WI38 (cell line): ENCODE measurements at regions not wholly inside any gene's neighbourhood (a gene's known extent, or its start where the extent isn't known, plus 50 kb on each side); places are given as distances from the start of the nearest gene placed in this dataset.

Source experiments
- H3K4me3 ChIP-seq: 2 replicates; pipeline ENCODE4 v1.5.1; 2011; ENCODE audit warnings: low read depth, mild to moderate bottlenecking, control low read depth, low read length
- TF ChIP-seq, protein P1 (sequence below): IDR thresholded peaks from 2 replicates; pipeline ENCODE4 v1.5.1; 2012; ENCODE audit warnings: low read depth, mild to moderate bottlenecking, control low read depth, low read length

DNA sequence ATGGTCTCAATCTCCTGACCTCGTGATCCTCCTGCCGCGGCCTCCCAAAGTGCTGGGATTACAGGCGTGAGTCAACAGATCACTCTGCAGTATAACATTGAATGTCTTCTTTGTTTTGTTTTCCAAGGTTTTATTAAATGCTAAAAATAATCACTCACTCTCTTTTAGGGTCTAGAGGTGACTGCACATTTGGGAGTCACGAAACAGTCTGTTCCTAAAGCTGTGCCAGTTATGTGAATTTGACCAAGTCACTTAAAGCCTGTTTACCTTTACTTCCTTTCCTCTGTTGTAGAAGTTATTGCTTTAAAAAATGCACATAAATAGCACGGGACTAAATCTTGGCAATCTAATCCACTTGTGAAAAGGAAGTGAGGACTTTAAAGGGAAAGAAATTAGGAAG lies 304.9 kb upstream of the PTGER4 start:
- TF ChIP-seq, protein P1, sequence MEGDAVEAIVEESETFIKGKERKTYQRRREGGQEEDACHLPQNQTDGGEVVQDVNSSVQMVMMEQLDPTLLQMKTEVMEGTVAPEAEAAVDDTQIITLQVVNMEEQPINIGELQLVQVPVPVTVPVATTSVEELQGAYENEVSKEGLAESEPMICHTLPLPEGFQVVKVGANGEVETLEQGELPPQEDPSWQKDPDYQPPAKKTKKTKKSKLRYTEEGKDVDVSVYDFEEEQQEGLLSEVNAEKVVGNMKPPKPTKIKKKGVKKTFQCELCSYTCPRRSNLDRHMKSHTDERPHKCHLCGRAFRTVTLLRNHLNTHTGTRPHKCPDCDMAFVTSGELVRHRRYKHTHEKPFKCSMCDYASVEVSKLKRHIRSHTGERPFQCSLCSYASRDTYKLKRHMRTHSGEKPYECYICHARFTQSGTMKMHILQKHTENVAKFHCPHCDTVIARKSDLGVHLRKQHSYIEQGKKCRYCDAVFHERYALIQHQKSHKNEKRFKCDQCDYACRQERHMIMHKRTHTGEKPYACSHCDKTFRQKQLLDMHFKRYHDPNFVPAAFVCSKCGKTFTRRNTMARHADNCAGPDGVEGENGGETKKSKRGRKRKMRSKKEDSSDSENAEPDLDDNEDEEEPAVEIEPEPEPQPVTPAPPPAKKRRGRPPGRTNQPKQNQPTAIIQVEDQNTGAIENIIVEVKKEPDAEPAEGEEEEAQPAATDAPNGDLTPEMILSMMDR: no peak

DNA sequence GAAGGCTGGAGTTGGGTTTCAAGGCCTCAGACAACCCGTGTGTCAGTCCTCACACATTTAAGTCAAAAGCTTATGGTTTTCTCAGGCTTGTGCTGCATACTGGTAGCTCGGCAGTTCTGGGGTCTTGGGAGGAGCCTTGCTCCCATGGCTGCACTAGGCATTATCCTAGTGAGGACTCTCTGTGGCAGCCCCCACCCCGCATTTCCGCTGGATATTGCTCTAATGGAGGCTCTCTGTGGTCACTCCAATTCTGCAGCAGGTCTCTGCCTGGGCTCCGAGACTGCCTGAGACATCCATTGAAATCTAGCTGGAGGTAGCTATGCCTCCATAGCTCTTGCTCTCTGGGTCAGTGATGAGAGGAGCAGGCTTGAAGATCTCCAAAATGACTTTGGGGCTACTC lies 311.5 kb upstream of the PTGER4 start:
- TF ChIP-seq, protein P1: no peak
- no peak overlapping the region for H3K4me3 ChIP-seq

More for the DNA sequence above, 304.9 kb upstream of the PTGER4 start:
- H3K4me3 ChIP-seq: no peak overlapping the region

DNA sequence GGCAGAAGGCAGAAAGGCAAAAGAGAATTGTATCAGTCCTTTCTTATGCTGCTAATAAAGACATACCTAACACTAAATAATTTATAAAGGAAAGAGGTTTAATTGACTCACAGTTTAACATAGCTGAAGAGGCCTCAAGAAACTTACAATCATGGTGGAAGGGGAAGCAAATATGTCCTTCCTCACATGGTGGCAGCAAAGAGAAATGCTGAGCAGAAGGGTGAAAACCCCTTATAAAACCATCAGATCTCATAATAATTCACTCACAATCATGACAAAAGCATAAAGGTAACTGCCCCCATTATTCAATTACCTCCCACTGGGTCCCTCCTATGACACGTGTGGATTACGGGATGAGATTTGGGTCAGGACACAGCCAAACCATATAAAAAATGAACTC lies 312.5 kb upstream of the PTGER4 start:
- TF ChIP-seq, protein P1: no peak
- no peak overlapping the region for H3K4me3 ChIP-seq

DNA sequence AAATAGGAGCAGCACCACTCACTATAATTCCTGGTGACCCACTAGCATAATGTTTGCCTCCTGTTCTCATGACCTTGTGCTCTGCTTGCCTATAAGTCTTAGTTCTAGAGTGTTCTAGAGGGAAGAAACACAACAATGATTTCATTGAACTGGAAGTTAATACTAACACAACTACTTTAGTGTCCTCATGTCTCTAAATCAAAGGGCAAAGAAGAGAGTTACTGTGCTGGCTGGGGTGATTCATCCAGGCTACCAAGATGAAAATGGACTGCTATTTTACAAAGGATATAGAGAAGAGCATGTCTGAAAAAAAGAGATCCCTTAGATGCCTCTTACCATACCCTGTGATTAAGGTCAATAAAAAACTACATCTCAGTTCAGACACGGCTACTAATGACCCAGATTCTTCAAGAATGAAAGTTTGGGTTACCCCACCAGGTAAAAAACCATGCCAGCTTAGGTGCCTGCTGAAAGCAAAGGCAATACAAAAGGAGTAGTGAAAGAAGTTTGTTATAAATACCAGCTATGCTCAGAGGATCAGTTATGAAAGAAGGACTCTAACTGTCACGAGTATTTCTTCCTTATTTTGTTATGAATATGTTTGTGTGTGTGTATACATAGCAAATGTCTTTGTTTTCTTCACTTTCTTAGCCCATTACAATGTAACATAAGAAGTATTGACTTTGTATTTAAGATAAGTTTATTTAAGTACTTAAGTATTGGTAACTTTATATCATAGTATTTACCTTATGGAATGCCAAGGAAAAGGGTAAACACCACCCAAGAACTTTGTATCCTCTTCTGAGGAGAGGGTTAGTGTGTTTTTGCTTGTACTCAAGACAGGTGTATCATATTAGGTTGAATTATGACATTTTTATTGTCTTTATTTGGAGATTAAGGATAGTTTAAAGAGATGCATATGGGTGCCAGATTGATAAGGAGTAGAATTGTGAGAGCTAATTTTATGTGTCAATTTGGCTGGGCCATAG lies 314.1 kb upstream of the PTGER4 start:
- no peak overlapping the region for H3K4me3 ChIP-seq
- TF ChIP-seq, protein P1: no peak

DNA sequence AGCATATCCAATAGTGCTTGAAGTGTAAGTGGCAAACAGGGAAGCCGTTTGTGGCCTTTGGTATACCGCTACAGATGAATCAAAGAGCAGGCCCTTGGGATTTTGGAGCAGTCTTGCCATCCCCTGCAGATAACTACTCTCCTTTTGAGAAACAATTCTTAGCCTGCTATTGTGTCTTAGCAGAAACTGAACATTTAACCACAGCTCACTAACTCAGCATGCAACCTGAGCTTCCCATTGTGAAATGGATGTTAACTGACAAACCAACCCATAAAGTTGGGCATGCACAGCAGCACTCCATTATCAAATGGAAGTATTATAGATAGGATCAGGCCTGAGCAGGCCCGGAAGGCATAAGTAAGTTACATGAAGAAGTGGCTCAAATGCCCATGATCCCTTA lies 315.3 kb upstream of the PTGER4 start:
- H3K4me3 ChIP-seq: no peak overlapping the region
- TF ChIP-seq, protein P1: no peak

DNA sequence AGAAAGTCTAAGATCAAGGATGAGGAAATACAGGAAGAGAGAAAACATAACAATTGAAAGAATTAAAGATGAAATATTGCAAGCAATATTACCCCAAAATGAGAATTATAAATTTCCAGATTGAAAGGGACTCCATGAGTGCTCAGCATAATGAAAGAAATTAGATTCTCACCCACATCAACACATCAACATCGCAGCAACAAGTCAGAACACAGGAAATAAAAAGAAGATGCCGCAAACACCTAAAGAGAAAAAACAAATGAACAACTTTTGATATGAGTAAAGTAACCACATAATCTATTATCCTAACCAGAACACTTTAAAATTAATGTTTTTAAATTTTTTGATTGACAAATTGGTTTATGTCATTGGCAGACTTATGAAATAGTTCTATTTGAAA lies 318.3 kb upstream of the PTGER4 start:
- TF ChIP-seq, protein P1: no peak
- no peak overlapping the region for H3K4me3 ChIP-seq

DNA sequence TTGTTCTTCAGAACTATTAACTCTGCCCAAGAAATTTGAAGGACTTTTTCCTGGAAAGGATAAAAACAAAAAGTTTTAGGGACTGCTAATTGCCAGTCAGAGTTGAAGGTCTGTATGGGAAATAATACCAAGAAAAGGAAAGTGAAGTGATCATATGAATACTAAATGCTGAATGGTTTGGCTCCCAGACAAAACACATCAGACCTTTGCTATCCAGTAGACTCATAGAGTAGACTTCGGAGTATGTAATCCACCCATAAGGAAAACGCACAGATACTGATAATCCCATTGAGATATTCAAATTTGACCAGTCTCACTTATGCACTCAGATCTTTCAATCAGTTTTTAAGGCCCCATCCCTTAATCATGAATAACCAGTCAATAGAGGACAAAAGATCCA lies 319.0 kb upstream of the PTGER4 start:
- TF ChIP-seq, protein P1: no peak
- H3K4me3 ChIP-seq: no peak overlapping the region
